Anterior cingulate cortex (tissue), 58 donors: ENCODE measurements at regions not wholly inside any gene's neighbourhood (a gene's known extent, or its start where the extent isn't known, plus 50 kb on each side); places are given as distances from the start of the nearest gene placed in this dataset.

Source experiments
- DNase-seq, 58 donors: peaks; one replicate each; lab custom pipeline; 2025; lab: John Stamatoyannopoulos, UW

DNA sequence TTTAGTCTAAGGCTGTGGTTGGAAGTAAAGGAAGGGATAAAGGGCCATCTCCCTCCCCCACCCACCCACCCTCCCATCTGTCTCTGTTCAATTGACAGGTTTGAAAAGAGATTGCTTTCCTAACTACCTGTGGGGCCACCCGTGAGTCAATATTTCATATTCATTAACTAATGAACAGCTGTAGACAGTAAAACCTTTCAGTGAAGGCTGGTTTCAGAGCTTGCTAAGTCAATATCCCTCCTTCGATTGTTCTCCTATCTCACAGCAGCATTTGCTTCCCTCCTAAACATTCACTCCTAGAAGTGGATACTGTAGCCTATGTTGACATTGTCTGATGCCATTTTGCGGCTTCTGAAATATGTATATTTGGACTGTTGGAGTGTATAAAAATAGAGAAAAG, 85.9 kb upstream of the SYNPR start:
- no peak for DNase-seq

DNA sequence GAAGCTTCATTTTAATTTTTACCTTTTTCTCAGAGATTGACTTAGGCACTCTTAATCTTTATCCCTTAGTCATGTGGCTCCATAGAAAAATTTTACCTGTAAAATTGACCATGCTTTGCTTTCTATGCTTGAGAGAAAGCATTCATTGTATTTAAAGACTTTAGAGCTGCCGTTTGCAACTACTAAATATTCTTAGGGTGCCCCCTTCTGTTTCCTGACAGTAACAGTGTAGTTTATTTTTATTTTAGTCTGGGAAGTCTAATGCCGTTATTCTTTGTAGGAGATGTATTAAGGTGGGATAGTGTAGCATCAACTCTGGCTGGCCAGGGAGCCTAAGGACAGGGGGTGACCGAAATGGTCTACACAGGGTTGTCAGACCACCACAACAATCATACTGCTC, 84.5 kb upstream of the SYNPR start:
- DNase-seq: peak in 3 of 58 donors; percentile 1 to 17 (median 13)

DNA sequence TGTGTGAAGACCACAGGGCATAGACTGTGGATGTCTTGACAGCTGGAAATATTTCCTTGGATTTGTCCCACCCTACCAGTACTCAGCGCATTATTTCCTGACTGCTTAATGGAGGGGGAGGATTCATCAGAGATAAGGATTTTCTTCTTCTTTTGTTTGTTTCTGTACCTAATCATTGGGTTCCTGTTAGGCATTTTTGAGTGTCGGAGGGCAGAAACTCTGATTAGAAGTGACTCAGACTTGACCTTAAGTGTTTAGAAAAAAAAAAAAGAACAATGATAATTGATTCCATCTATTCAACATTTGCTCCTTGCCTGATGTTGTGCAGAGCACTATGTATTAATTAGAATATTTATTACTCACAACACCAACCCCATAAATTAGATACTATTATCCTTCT, 78.5 kb upstream of the SYNPR start:
- no peak for DNase-seq

DNA sequence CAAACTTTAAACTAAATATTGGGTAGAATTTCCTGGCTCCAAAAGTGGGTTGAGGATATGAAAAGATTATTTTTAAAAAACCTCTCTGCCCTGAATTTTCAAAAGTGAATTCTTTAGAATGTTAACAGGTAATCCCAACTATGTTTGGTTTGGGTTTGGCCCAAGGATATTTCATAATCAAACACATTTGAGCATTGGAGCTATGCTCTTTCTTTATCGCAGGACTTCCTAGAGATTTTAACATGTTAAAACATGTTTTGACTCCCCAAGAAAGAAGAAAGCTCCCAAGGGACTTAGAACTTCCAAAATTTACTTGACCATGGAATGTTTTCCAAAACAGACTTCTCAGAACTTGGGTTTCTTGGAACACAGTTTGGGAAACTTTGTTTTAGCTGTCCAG, 75.6 kb upstream of the SYNPR start:
- no peak for DNase-seq

DNA sequence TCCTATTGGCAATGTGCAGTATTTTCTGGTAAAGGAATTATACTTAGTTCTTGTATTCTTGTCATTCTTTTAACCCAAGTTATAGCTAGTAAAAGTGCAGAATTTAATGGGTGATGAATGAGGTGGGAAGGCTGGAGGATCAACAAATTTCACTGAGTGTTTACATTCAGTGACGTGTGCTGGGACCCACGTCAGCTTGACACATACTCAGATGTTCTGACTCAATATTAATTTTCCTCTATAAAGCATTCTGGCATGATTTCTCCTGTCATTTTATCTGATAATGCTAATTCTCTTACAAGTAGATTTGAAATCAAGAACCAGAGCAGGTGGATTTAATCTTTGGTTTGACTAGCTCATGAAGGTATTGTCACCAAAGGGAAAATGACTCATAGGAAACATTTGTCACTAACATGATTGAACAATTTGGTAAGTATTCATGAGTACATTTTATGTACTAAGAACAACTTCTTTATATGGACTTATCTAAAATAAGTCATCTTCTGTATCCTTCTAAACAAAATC, 71.0 kb upstream of the SYNPR start:
- DNase-seq: no peak

DNA sequence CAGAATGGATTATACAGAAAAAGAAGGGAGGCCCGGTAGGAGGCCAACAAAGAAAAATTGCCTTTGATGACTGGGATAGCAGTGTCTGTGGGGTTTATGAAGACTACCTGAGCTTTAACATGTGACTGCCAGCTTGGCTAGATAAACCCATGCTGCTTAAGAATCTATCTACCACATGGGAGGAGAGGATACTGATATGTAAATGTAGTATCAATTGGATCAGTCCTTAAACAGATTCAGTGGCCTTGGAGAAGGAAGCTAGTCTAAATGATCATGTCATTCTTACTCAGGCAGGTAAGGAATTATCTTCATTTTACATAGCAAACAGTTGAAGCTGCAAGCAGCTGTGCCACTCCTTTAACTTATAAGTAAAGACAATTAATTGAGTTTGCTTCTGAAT, 50.0 kb upstream of the SYNPR start:
- DNase-seq: no peak
